GM19455 (cell line): ENCODE measurements at regions not wholly inside any gene's neighbourhood (a gene's known extent, or its start where the extent isn't known, plus 50 kb on each side); places are given as distances from the start of the nearest gene placed in this dataset.
"Not testable (repeated sequence)": the region's sequence is repeated elsewhere in the genome, so short reads cannot be mapped to it uniquely, and the experiment has no call there.

Experiments used
- ATAC-seq: cut with Tn5 transposase; IDR thresholded peaks from one replicate; pipeline ENCODE4 v1.9.1; 2021; ENCODE audit not compliant: unreplicated experiment

- no peak for ATAC-seq
These were observed 117.9 kb downstream of the GPCPD1 start for GRCh38 chr20:5492937-5493336.

DNA sequence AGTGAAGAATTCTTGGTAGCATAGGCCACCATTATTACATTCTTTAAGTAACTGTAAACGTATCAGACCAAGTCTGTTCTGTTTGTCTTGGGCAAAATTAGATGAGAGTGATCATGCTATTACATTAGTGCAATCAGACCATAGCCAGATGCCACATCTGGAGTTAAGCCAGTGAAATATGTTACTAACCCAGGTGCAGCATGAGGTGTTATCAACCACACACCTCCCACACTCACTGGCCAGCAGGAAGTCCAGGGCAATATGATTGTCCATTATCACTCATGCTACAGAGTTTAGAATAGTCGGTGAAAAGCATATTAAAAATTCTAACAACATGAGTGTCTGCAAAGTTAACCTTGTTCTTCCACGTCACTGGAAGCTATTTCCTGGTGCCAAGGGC lies 119.4 kb downstream of the GPCPD1 start:
- no peak for ATAC-seq

GRCh38 chr20:5489601-5490000 lies 121.2 kb downstream of the GPCPD1 start:
- no peak for ATAC-seq

- no peak for ATAC-seq
These were observed 122.0 kb downstream of the GPCPD1 start for GRCh38 chr20:5488823-5489222.

DNA sequence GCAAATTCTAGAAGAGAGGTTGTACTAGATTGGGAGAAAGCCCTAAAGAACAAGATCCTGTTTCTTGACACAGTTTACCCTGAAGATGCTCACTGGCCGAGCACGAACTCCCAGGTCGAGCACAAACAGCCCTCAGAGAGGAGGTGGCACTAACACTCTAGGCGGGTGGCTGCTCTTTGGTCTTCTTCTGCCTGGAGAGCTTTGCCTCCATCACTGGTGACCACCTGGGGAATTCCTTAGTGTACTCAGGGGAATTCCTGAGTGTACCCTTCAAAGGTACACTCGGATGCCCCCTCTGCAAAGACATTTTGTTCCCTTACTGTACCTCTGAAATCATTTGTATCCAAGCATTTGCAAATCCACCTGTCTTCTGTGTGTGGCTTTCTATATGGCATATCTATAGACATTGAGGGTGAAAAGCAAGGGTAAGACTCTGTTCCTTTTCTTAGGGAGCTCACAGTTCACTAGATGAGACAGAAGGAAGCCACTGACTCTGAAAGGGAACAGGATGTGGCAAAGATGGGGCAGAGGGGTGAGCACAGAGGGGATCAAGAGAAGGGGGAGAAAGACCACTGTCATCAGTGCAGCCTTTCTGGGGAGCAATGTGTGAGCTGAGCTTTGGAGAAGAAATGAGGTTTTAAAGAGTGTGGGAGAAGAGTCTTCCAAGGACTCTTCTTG lies 124.3 kb downstream of the GPCPD1 start:
- ATAC-seq = no peak

- no peak for ATAC-seq
These were observed 125.9 kb downstream of the GPCPD1 start for GRCh38 chr20:5484926-5485325.

- ATAC-seq = no peak
These were observed 126.5 kb downstream of the GPCPD1 start for GRCh38 chr20:5484346-5484745.

DNA sequence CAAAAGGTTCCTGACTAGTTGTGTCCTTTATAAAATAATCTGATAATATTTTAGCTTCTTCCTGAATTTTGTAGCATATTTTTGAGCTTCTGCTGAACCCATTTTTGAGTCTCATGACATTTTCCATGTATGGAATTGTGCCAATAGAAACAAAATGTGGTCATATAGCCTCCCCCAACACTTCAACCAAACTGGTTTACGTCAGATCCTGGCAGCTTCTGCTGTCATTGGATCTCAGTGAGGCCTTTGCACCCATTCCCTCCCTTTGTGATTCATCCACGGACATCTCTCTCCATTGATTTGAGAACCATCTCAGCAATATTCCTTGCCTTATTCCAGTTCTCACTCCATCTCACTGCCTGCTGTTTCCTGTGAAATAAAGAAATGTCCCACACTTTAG lies 128.0 kb downstream of the GPCPD1 start:
- ATAC-seq = no peak

GRCh38 chr20:5481872-5482271 lies 128.9 kb downstream of the GPCPD1 start:
- ATAC-seq = no peak

- ATAC-seq = no peak
These were observed 129.8 kb downstream of the GPCPD1 start for GRCh38 chr20:5480824-5481600.

DNA sequence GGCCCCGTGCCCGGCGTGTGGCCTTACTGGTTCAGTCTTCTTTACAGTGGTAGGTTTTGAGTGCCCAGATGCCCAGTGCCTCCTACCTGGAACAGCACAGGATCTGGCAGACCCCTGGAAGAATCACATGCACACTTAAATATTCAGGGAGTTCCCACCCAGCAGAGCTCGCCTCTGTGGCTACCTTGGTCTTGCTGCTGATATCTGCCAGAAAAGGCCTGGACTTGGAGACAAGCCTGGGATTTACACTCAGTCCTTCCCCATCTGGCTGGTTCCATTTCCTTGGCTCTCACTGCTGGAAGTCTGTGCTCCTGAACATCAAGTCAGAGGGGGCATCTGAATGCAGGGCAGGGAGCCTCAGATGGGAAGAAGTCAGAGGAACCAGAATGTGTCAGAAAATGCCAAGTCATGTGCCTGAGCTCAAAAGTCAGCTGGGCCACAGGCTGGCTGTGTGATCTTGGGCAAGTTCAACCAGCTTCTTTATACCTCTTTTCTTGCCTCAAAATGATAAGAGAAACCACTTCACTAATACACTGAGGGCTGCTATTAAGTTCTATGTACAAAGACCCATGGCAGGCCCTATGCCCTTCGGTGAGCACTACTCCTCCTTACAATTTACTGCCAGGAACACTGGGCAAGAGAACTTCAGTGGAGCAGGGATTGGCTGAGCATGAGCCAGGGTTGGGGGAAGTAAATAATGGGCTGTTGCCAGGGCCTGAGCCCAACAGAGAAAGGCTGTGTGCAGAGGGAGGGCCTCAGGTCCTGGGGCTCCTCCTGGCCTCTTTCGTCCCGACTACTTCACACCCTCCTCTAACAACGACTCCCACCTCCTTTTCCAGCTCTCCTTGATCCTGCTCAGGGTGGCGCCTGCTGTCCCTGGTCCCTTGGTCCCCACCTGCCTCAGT lies 135.9 kb downstream of the GPCPD1 start:
- ATAC-seq = no peak

- not testable (repeated sequence) for ATAC-seq
These were observed 138.9 kb downstream of the GPCPD1 start for GRCh38 chr20:5471866-5472265.

GRCh38 chr20:5471368-5471767 lies 139.4 kb downstream of the GPCPD1 start:
- no peak for ATAC-seq

GRCh38 chr20:5470943-5471342 lies 139.9 kb downstream of the GPCPD1 start:
- ATAC-seq = no peak

DNA sequence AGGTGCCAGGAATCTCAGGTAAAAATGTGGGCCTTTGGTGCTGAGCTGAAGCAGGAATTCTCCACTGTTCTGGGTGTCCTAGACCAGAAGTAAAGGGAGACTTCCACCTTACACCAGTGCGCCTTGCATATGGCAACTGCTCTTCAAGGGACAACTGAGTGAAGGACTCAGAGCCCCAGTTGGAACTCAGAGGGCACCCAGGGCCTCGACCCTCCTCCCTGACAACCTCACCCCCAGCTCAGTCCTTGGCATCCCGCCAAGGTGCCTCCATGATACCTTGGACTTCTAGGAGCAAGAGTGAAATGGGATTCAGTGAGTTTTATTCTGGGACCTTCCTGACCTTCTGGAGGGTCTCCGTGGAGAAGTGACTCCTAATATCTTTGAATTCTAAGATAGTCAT lies 140.3 kb downstream of the GPCPD1 start:
- no peak for ATAC-seq

GRCh38 chr20:5469111-5469510 lies 141.7 kb downstream of the GPCPD1 start:
- no peak for ATAC-seq

GRCh38 chr20:5467086-5467485 lies 143.7 kb downstream of the GPCPD1 start:
- no peak for ATAC-seq

DNA sequence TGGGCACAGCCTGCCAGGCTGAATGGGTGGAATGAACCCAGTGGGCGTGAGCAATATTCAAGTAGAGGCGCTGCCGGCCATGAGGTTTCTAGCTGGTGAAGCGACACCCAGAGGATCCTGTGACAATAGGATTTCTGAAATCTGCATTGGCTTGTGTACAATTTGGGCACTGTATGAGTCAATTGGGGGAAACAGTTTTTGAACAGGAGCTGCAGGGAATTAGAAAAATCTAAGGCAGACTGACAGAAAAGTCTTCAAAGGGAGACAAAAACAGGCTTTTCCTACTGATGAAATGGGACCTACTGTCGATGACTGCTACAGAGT lies 145.2 kb downstream of the GPCPD1 start:
- no peak for ATAC-seq

GRCh38 chr20:5464901-5465603 lies 145.8 kb downstream of the GPCPD1 start:
- ATAC-seq = no peak

GRCh38 chr20:5463007-5463686 lies 146.4 kb upstream of the PROKR2 start:
- ATAC-seq = no peak

DNA sequence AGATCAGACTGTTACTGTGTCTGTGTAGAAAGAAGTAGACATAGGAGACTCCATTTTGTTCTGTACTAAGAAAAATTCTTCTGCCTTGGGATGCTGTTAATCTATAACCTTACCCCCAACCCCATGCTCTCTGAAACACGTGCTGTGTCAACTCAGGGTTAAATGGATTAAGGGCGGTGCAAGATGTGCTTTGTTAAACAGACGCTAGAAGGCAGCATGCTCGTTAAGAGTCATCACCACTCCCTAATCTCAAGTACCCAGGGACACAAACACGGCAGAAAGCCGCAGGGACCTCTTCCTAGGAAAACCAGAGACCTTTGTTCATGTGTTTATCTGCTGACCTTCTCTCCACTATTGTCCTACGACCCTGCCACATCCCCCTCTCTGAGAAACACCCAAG lies 137.0 kb upstream of the PROKR2 start:
- not testable (repeated sequence) for ATAC-seq
